ENCODE measurements at regions not wholly inside any gene's neighbourhood (a gene's known extent, or its start where the extent isn't known, plus 50 kb on each side); places are given as distances from the start of the nearest gene placed in this dataset.

- Histone ChIP-seq H3K4me1 (ENCODE audit: control insufficient read depth, extremely low read depth, insufficient read depth, low read length) (no peaks in the 10 kb centered on the region), H3K9me1 (replicated peaks; ENCODE audit: control insufficient read depth, extremely low read depth, insufficient read depth, low read length) (no peaks in the 10 kb centered on the region), H3K36me3 (ENCODE audit: control insufficient read depth in 2 of 2, extremely low read depth in 1 of 2, insufficient read depth in 2 of 2, low read length in 2 of 2) (no peaks in the 10 kb centered on the region), H2AFZ (ENCODE audit: low read depth, low read length) (no peak overlapping the region), H3K4me3 (replicated peaks in 1 of 3; ENCODE audit: insufficient read depth in 1 of 3, low read depth in 1 of 3, low read length in 3 of 3) (no peak overlapping the region), H3K9me3 (replicated peaks; ENCODE audit: control insufficient read depth, insufficient read depth, low read length) (peaks cover 2% of the 10 kb centered on the region), H3K4me2 (ENCODE audit: insufficient read depth, low read length) (no peak overlapping the region), H4K20me1 (replicated peaks; ENCODE audit: control insufficient read depth, extremely low read depth, insufficient read depth, low read length) (no peaks in the 10 kb centered on the region), H3K27ac (ENCODE audit: insufficient read depth, low read depth, low read length) (no peak overlapping the region), H3K27me3 (ENCODE audit: control insufficient read depth in 2 of 2, insufficient read depth in 2 of 2, low read length in 2 of 2) (no peaks in the 10 kb centered on the region), H3K79me2 (ENCODE audit: control insufficient read depth, insufficient read depth, low read length) (no peaks in the 10 kb centered on the region), H3K9ac (replicated peaks; ENCODE audit: extremely low read depth, insufficient read depth, low read length) (no peak overlapping the region)
- dilution Hi-C loops (cut with MboI; ENCODE audit: extremely low pct_ligation_motif_present, low sequenced_read_pairs) = no loop called here
- CTCF ChIA-PET = no interaction called here
- no peak for FAIRE-seq
- POLR2A ChIA-PET = no interaction called here
- BruUV-seq (replicated peaks) = no TSS peak
- TF ChIP-seq POLR2A (IDR thresholded peaks at IDR 0.05; ENCODE audit: low read depth, low read length) = no peak
- no peak for TF ChIP-seq MYC (IDR thresholded peaks at IDR 0.05; ENCODE audit: low read depth, low read length)
- TF ChIP-seq, protein P1, sequence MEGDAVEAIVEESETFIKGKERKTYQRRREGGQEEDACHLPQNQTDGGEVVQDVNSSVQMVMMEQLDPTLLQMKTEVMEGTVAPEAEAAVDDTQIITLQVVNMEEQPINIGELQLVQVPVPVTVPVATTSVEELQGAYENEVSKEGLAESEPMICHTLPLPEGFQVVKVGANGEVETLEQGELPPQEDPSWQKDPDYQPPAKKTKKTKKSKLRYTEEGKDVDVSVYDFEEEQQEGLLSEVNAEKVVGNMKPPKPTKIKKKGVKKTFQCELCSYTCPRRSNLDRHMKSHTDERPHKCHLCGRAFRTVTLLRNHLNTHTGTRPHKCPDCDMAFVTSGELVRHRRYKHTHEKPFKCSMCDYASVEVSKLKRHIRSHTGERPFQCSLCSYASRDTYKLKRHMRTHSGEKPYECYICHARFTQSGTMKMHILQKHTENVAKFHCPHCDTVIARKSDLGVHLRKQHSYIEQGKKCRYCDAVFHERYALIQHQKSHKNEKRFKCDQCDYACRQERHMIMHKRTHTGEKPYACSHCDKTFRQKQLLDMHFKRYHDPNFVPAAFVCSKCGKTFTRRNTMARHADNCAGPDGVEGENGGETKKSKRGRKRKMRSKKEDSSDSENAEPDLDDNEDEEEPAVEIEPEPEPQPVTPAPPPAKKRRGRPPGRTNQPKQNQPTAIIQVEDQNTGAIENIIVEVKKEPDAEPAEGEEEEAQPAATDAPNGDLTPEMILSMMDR (IDR thresholded peaks at IDR 0.05; ENCODE audit: extremely low read depth in 1 of 2, insufficient read depth in 1 of 2, low read depth in 1 of 2, low read length in 2 of 2) = no peak
- no peak for TF ChIP-seq FOS (IDR thresholded peaks at IDR 0.05; ENCODE audit: borderline replicate concordance, insufficient read depth, low read length)
- no peak for TF ChIP-seq GATA2 (IDR thresholded peaks at IDR 0.05; ENCODE audit: insufficient read depth, insufficient read length, low read depth, low read length)
- no peak for TF ChIP-seq EZH2 (IDR thresholded peaks at IDR 0.05; ENCODE audit: borderline replicate concordance, low read depth, low read length, severe bottlenecking)
- no peak for TF ChIP-seq MAX (IDR thresholded peaks at IDR 0.05; ENCODE audit: insufficient read depth, insufficient read length)
- TF ChIP-seq POLR2AphosphoS5 (IDR thresholded peaks at IDR 0.05; ENCODE audit: insufficient read depth, low read depth, low read length) = no peak
- TF ChIP-seq JUN (IDR thresholded peaks at IDR 0.05; ENCODE audit: borderline replicate concordance, insufficient read depth, insufficient read length, low read depth) = no peak
- intact Hi-C loops (cut with micrococcal nuclease) = no loop called here
- DNase-seq (ENCODE audit: low read depth, low spot score) = no peak
These were observed 348.3 kb upstream of the LRATD1 start for GRCh38 chr2:14284244-14284643.

All from endothelial cell of umbilical vein (primary cell).